Calu3 (cell line): ENCODE measurements at regions not wholly inside any gene's neighbourhood (a gene's known extent, or its start where the extent isn't known, plus 50 kb on each side); places are given as distances from the start of the nearest gene placed in this dataset.

ENCODE experiments used
- BruUV-seq: library from RNA; stranded (reverse); fragments of 400-500 nt; replicated peaks from 2 replicates; lab custom pipeline; 2021; lab: Mats Ljungman, UMichigan
- CTCF ChIA-PET: fragments of 300-600 bp; sonication (Branson Sonifier 250); formaldehyde crosslinking; loops from one replicate; lab custom pipeline; 2022; ENCODE audit warnings: antibody characterized with exemption; lab: Charles Lee
- DNase-seq: peaks from one replicate; pipeline ENCODE4 v3.0.0; 2022
- H3K27ac Mint-ChIP-seq: one replicate; pipeline ENCODE4 v1.8.0; 2022; ENCODE audit warnings: mixed read lengths; ENCODE audit not compliant: unreplicated experiment
- H3K27me3 Mint-ChIP-seq: one replicate; pipeline ENCODE4 v1.8.0; 2022; ENCODE audit warnings: mixed read lengths; ENCODE audit not compliant: unreplicated experiment
- H3K36me3 Mint-ChIP-seq: one replicate; pipeline ENCODE4 v1.8.0; 2022; ENCODE audit warnings: mild to moderate bottlenecking, moderate library complexity, mixed read lengths; ENCODE audit not compliant: insufficient read depth, unreplicated experiment
- H3K4me1 Mint-ChIP-seq: one replicate; pipeline ENCODE4 v1.8.0; 2022; ENCODE audit warnings: mild to moderate bottlenecking, low read depth, mixed read lengths; ENCODE audit not compliant: unreplicated experiment
- H3K4me3 Mint-ChIP-seq: one replicate; pipeline ENCODE4 v1.8.0; 2022; ENCODE audit warnings: mild to moderate bottlenecking, low read depth, moderate library complexity, mixed read lengths; ENCODE audit not compliant: unreplicated experiment
- H3K9me3 Mint-ChIP-seq: one replicate; pipeline ENCODE4 v1.8.0; 2022; ENCODE audit warnings: low read depth, mixed read lengths; ENCODE audit not compliant: unreplicated experiment
- CTCF ChIP-seq: fragments of 200-600 bp; IDR thresholded peaks from one replicate; pipeline ENCODE4 v1.8.0; 2022; ENCODE audit warnings: antibody characterized with exemption; ENCODE audit not compliant: unreplicated experiment
- intact Hi-C: fragments of 100-400 bp; cut with micrococcal nuclease; formaldehyde crosslinking; loops from one replicate; pipeline ENCODE4 v1.10.0; 2022; ENCODE audit not compliant: unreplicated experiment

GRCh38 chr7:68556537-68556936 lies 1041.7 kb upstream of the AUTS2 start:
- no peak overlapping the region for H3K4me3 Mint-ChIP-seq
- H3K9me3 Mint-ChIP-seq, result peaks cover 5% of the 10 kb centered on the region
- H3K36me3 Mint-ChIP-seq, result no peaks in the 10 kb centered on the region
- CTCF ChIA-PET, result no interaction called here
- no peaks in the 10 kb centered on the region for H3K27me3 Mint-ChIP-seq
- H3K4me1 Mint-ChIP-seq, result no peaks in the 10 kb centered on the region
- no TSS peak for BruUV-seq
- DNase-seq, result no peak
- intact Hi-C loops, result no loop called here
- TF ChIP-seq CTCF, result no peak
- no peak overlapping the region for H3K27ac Mint-ChIP-seq

GRCh38 chr7:68559518-68559917 lies 1038.8 kb upstream of the AUTS2 start:
- Mint-ChIP-seq H3K4me1 (no peaks in the 10 kb centered on the region), H3K36me3 (no peaks in the 10 kb centered on the region), H3K9me3 (peaks cover 8% of the 10 kb centered on the region), H3K27ac (no peak overlapping the region), H3K4me3 (no peak overlapping the region), H3K27me3 (no peaks in the 10 kb centered on the region)
- TF ChIP-seq CTCF, result no peak
- DNase-seq, result no peak
- intact Hi-C loops, result no loop called here
- BruUV-seq, result no TSS peak
- CTCF ChIA-PET, result no interaction called here

GRCh38 chr7:68562323-68562899 lies 1035.9 kb upstream of the AUTS2 start:
- BruUV-seq, result no TSS peak
- Mint-ChIP-seq H3K27me3 (no peaks in the 10 kb centered on the region), H3K27ac (no peak overlapping the region), H3K36me3 (no peaks in the 10 kb centered on the region), H3K4me1 (no peaks in the 10 kb centered on the region), H3K4me3 (no peak overlapping the region), H3K9me3 (peaks cover 8% of the 10 kb centered on the region)
- intact Hi-C loops, result no loop called here
- CTCF ChIA-PET, result no interaction called here
- DNase-seq, result no peak
- no peak for TF ChIP-seq CTCF

GRCh38 chr7:68564306-68565135 lies 1033.8 kb upstream of the AUTS2 start:
- CTCF ChIA-PET, result no interaction called here
- intact Hi-C loops, result no loop called here
- H3K27ac Mint-ChIP-seq, result no peak overlapping the region

More at GRCh38 chr7:68564306-68565135, 1033.8 kb upstream of the AUTS2 start:
- BruUV-seq, result no TSS peak
- H3K4me1 Mint-ChIP-seq, result no peaks in the 10 kb centered on the region
- no peaks in the 10 kb centered on the region for H3K27me3 Mint-ChIP-seq
- TF ChIP-seq CTCF, result no peak
- DNase-seq, result no peak
- peaks cover 5% of the 10 kb centered on the region for H3K9me3 Mint-ChIP-seq
- H3K4me3 Mint-ChIP-seq, result no peak overlapping the region
- no peaks in the 10 kb centered on the region for H3K36me3 Mint-ChIP-seq
